ENCODE measurements at regions not wholly inside any gene's neighbourhood (a gene's known extent, or its start where the extent isn't known, plus 50 kb on each side); places are given as distances from the start of the nearest gene placed in this dataset.

GRCh38 chr11:130737866-130738431 is 178.3 kb downstream of the SNX19 start:
- H3K36me3 Mint-ChIP-seq (ENCODE audit: low read depth, unreplicated experiment), result no peaks in the 10 kb centered on the region
- peaks cover 3% of the 10 kb centered on the region for H3K9me3 Mint-ChIP-seq (ENCODE audit: unreplicated experiment)
- peaks cover 9% of the 10 kb centered on the region for H3K4me1 Mint-ChIP-seq (ENCODE audit: unreplicated experiment)
- no peak overlapping the region for H3K27ac Mint-ChIP-seq (ENCODE audit: unreplicated experiment)
- TF ChIP-seq CTCF (IDR thresholded peaks at IDR 0.05; ENCODE audit: unreplicated experiment), result no peak
- no peak for DNase-seq (ENCODE audit: low spot score)
- H3K27me3 Mint-ChIP-seq (ENCODE audit: unreplicated experiment), result no peaks in the 10 kb centered on the region
- H3K4me3 Mint-ChIP-seq (ENCODE audit: unreplicated experiment), result no peak overlapping the region

- Mint-ChIP-seq H3K27ac (ENCODE audit: unreplicated experiment) (no peak overlapping the region), H3K4me3 (ENCODE audit: unreplicated experiment) (no peak overlapping the region), H3K4me1 (ENCODE audit: unreplicated experiment) (peaks cover 9% of the 10 kb centered on the region), H3K9me3 (ENCODE audit: unreplicated experiment) (peaks cover 3% of the 10 kb centered on the region), H3K27me3 (ENCODE audit: unreplicated experiment) (no peaks in the 10 kb centered on the region), H3K36me3 (ENCODE audit: low read depth, unreplicated experiment) (no peaks in the 10 kb centered on the region)
- no peak for TF ChIP-seq CTCF (IDR thresholded peaks at IDR 0.05; ENCODE audit: unreplicated experiment)
- no peak for DNase-seq (ENCODE audit: low spot score)
Observed at GRCh38 chr11:130738611-130739010, 177.7 kb downstream of the SNX19 start.

- Mint-ChIP-seq H3K4me3 (ENCODE audit: unreplicated experiment) (no peak overlapping the region), H3K27ac (ENCODE audit: unreplicated experiment) (no peak overlapping the region), H3K4me1 (ENCODE audit: unreplicated experiment) (peaks cover 9% of the 10 kb centered on the region), H3K36me3 (ENCODE audit: low read depth, unreplicated experiment) (no peaks in the 10 kb centered on the region), H3K9me3 (ENCODE audit: unreplicated experiment) (peaks cover 3% of the 10 kb centered on the region), H3K27me3 (ENCODE audit: unreplicated experiment) (no peaks in the 10 kb centered on the region)
- no peak for DNase-seq (ENCODE audit: low spot score)
- TF ChIP-seq CTCF (IDR thresholded peaks at IDR 0.05; ENCODE audit: unreplicated experiment), result no peak
Observed at GRCh38 chr11:130740819-130741218, 175.5 kb downstream of the SNX19 start.

- Mint-ChIP-seq H3K27me3 (ENCODE audit: unreplicated experiment) (no peaks in the 10 kb centered on the region), H3K9me3 (ENCODE audit: unreplicated experiment) (peaks cover 3% of the 10 kb centered on the region), H3K27ac (ENCODE audit: unreplicated experiment) (no peak overlapping the region)
Observed at GRCh38 chr11:130744794-130745193, 171.5 kb downstream of the SNX19 start.

More at GRCh38 chr11:130744794-130745193, 171.5 kb downstream of the SNX19 start:
- Mint-ChIP-seq H3K4me3 (ENCODE audit: unreplicated experiment) (no peak overlapping the region), H3K4me1 (ENCODE audit: unreplicated experiment) (no peaks in the 10 kb centered on the region), H3K36me3 (ENCODE audit: low read depth, unreplicated experiment) (no peaks in the 10 kb centered on the region)
- DNase-seq (ENCODE audit: low spot score), result no peak
- no peak for TF ChIP-seq CTCF (IDR thresholded peaks at IDR 0.05; ENCODE audit: unreplicated experiment)
